Lower leg skin (tissue), 4 donors: ENCODE measurements at regions not wholly inside any gene's neighbourhood (a gene's known extent, or its start where the extent isn't known, plus 50 kb on each side); places are given as distances from the start of the nearest gene placed in this dataset.

ENCODE experiments used
- DNase-seq, 2 donors: peaks; one replicate each; pipeline ENCODE4 v3.0.0-alpha.2; 2019; ENCODE audit warnings: low spot score in 2 of 2
- H3K4me3 ChIP-seq: fragments of 200-600 bp; sonication (generic); 2 replicates; pipeline ENCODE4 v1.5.1; 2017; ENCODE audit warnings: mild to moderate bottlenecking, low read depth; ENCODE audit not compliant: poor library complexity, severe bottlenecking
- CTCF ChIP-seq, 3 donors: fragments of 450-650 bp; IDR thresholded peaks; one replicate each; pipeline ENCODE4 v1.5.1; 2016; ENCODE audit warnings: antibody characterized with exemption in 3 of 3, mild to moderate bottlenecking in 3 of 3, moderate library complexity in 2 of 3
- POLR2A ChIP-seq, 2 donors: fragments of 450-650 bp; IDR thresholded peaks; one replicate each; pipeline ENCODE4 v1.6.1; 2016 to 2017; ENCODE audit warnings: antibody characterized with exemption in 2 of 2, mild to moderate bottlenecking in 1 of 2, moderate library complexity in 1 of 2
- WGBS, 2 donors: methylation state at CpG; one replicate each; pipeline ENCODE4 v1.1.5; 2018; 5-methylcytosine and 5-hydroxymethylcytosine counted together
- intact Hi-C: fragments of 100-400 bp; cut with DNase I; formaldehyde crosslinking; loops from one replicate; pipeline ENCODE4 v1.15.0; 2023; ENCODE audit warnings: low total_unique reads

GRCh38 chr1:112298558-112298957 lies 97.5 kb upstream of the CTTNBP2NL start:
- no peak for DNase-seq
- no peak overlapping the region for H3K4me3 ChIP-seq
- intact Hi-C loops: no loop called here
- 36 to 48% methylated on average over 1 of the region's 1 CpG for WGBS, 2 donors
- no peak for TF ChIP-seq CTCF (IDR thresholded peaks at IDR 0.05)
- no peak for TF ChIP-seq POLR2A (IDR thresholded peaks at IDR 0.05)

- DNase-seq: no peak
- H3K4me3 ChIP-seq: no peak overlapping the region
- TF ChIP-seq CTCF (IDR thresholded peaks at IDR 0.05): no peak
- no peak for TF ChIP-seq POLR2A (IDR thresholded peaks at IDR 0.05)
- 86 to 90% methylated on average over 5 of the region's 5 CpGs for WGBS, 2 donors
- intact Hi-C loops: no loop called here
Measured at GRCh38 chr1:112304126-112304525, 91.9 kb upstream of the CTTNBP2NL start.

GRCh38 chr1:112304612-112305011 lies 91.4 kb upstream of the CTTNBP2NL start:
- H3K4me3 ChIP-seq: no peak overlapping the region
- intact Hi-C loops: no loop called here
- WGBS, 2 donors: 80 to 81% methylated on average over 3 of the region's 3 CpGs
- TF ChIP-seq POLR2A (IDR thresholded peaks at IDR 0.05) (no peak), CTCF (IDR thresholded peaks at IDR 0.05) (no peak)
- no peak for DNase-seq

- H3K4me3 ChIP-seq: no peak overlapping the region
- 72 to 81% methylated on average over 3 of the region's 3 CpGs for WGBS, 2 donors
- no peak for TF ChIP-seq POLR2A (IDR thresholded peaks at IDR 0.05)
- intact Hi-C loops: no loop called here
- no peak for DNase-seq
Measured at GRCh38 chr1:112307930-112308591, 88.0 kb upstream of the CTTNBP2NL start.

- intact Hi-C loops: no loop called here
- DNase-seq: no peak
- 62 to 82% methylated on average over 5 of the region's 5 CpGs for WGBS, 2 donors
- no peak for TF ChIP-seq CTCF (IDR thresholded peaks at IDR 0.05)
- TF ChIP-seq POLR2A (IDR thresholded peaks at IDR 0.05): no peak
- no peak overlapping the region for H3K4me3 ChIP-seq
Measured at GRCh38 chr1:112308716-112309115, 87.3 kb upstream of the CTTNBP2NL start.

- H3K4me3 ChIP-seq: no peak overlapping the region
- no peak for DNase-seq
- TF ChIP-seq CTCF (IDR thresholded peaks at IDR 0.05): no peak
- TF ChIP-seq POLR2A (IDR thresholded peaks at IDR 0.05): no peak
- 56 to 60% methylated on average over 5 of the region's 5 CpGs for WGBS, 2 donors
- intact Hi-C loops: no loop called here
Measured at GRCh38 chr1:112309499-112309898, 86.5 kb upstream of the CTTNBP2NL start.
